GM06990 (cell line): ENCODE measurements at regions not wholly inside any gene's neighbourhood (a gene's known extent, or its start where the extent isn't known, plus 50 kb on each side); places are given as distances from the start of the nearest gene placed in this dataset.

ENCODE experiments used
- DNase-seq: peaks from one replicate; pipeline ENCODE4 v3.0.0-alpha.2; 2011; ENCODE audit not compliant: insufficient read length; ENCODE audit errors: extremely low read depth
- H3K27me3 ChIP-seq: replicated peaks from 2 replicates; pipeline ENCODE4 v1.6.0; 2011; ENCODE audit warnings: low read length; ENCODE audit not compliant: control insufficient read depth, insufficient read depth
- H3K36me3 ChIP-seq: 2 replicates; pipeline ENCODE4 v1.5.1; 2011; ENCODE audit warnings: low read length; ENCODE audit not compliant: control insufficient read depth, insufficient read depth
- H3K4me3 ChIP-seq: replicated peaks from 2 replicates; pipeline ENCODE4 v1.5.1; 2011; ENCODE audit warnings: low read depth, mild to moderate bottlenecking, control low read depth, low read length
- CTCF ChIP-seq: IDR thresholded peaks from 2 replicates; pipeline ENCODE4 v1.5.1; 2011; ENCODE audit warnings: low read length, control low read depth, mild to moderate bottlenecking, inconsistent platforms; ENCODE audit not compliant: insufficient read depth, poor library complexity, severe bottlenecking

DNA sequence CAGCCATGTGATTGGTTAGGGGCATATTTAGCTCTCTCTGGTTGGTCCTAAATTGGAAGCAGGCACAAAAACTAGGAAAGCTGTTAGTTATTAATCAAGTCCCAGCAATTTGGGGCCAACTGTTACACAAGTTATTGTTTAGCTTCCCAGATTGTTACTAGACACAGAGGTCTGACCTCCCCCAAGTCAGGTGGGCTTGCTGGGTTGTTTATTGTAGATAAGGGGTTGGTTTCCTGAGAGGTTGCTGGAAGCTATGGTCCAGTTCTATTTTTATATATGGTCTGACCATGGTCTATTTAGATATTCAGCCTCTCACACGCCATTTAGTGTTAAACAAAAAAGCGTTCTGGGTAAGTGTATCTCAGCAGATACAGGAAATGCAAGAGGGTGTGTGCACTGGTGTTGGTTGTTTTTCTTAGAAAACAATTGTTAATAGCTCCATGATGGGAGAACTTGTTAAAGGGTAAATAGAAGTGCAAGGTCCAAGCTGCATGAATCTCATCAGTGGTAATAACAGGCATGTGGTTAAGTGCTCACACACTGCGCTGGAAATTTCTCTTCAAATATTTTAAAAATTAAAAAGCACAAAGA is 150.0 kb downstream of the RAP2A start:
- no peak for TF ChIP-seq CTCF
- H3K4me3 ChIP-seq: no peak overlapping the region
- no peak for DNase-seq

DNA sequence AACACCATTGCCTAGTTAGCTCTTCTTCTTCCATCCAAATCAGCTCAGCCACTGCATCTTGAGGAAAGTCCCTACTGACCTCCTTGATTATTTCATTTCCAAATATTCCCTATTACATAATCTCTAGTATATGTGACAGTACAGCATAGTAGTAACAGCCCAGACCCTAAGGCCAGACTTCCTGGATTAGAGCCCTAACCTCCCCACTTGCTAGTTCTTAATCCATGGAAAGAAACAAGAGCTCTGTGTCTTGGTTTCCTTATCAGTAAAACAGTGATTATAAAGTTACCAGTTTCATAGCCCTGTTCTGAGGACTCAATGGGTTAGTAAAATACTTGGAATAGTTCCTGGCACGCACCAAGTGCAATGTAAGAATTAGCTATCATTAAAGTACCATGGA is 153.0 kb downstream of the RAP2A start:
- H3K4me3 ChIP-seq: no peak overlapping the region
- no peak for TF ChIP-seq CTCF
- no peak for DNase-seq
- H3K27me3 ChIP-seq: no peaks in the 10 kb centered on the region
- no peaks in the 10 kb centered on the region for H3K36me3 ChIP-seq

More for the DNA sequence above, 150.0 kb downstream of the RAP2A start:
- no peaks in the 10 kb centered on the region for H3K27me3 ChIP-seq
- no peaks in the 10 kb centered on the region for H3K36me3 ChIP-seq

DNA sequence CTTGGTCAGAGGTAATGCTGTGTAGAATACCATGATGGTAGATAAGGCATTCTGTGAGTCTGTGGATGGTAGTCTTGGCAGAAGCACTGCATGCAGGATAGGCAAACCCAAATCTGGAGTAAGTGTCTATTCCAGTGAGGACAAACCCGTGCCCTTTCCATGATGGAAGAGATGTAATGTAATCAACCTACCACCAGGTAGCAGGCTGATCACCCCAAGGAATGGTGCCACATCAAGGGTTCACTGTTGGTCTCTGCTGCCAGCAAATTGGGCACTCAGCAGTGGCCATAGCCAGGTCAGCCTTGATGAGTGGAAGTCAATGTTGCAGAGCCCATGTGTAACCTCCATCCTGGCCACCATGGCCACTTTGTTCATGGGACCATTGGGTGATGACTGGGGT is 155.0 kb downstream of the RAP2A start:
- Histone ChIP-seq H3K27me3 (no peaks in the 10 kb centered on the region), H3K36me3 (no peaks in the 10 kb centered on the region), H3K4me3 (no peak overlapping the region)
- no peak for TF ChIP-seq CTCF
- DNase-seq: no peak

DNA sequence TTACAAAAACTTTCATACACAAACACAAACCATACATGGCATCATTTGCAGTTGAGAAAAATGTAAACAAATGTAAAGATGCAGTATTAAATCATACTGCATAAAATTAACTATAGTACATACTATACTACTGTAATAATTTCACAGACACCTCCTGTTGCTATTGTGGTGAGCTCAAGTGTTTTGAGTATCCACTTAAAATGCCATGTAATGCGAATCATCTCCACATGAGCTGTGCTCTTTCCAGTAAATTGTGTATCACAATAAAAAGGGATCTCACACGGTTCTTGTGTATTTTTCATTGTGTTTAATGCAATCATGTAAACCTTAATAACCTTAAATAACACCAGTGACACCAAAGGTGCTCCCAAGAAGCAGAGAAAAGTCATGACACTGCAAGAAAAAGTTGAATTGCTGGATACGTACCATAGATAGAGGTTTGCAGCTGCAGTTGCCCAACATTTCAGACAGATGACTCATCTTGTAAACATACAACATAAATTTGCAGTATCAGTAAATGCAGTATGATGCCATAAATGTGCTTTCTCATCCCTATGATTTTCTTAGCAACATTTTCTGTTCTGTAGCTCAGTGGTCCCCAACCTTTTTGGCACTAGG is 166.6 kb downstream of the RAP2A start:
- TF ChIP-seq CTCF: no peak
- Histone ChIP-seq H3K36me3 (no peaks in the 10 kb centered on the region), H3K27me3 (no peaks in the 10 kb centered on the region), H3K4me3 (no peak overlapping the region)
- DNase-seq: no peak

DNA sequence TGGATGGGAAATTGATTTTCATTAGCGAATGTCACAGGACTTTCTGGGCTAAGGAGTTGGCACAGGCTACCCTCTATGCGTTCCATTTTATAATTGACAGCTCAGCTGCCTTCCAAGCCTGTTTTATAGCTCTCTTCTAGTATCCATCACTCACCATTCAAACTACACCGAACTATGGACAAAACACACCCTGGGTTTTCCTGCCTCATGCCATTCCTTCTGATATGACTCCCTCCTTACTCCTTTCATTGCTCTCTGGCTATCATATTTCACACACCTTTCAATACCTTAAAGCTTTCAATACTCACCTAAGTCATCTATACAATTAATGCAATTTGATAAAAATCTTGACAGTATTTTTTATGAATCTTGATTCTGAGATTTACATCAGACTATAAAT is 181.3 kb downstream of the RAP2A start:
- no peaks in the 10 kb centered on the region for H3K27me3 ChIP-seq
- no peaks in the 10 kb centered on the region for H3K36me3 ChIP-seq
- TF ChIP-seq CTCF: no peak
- no peak for DNase-seq
- no peak overlapping the region for H3K4me3 ChIP-seq
